Endothelial cell of umbilical vein (primary cell): ENCODE measurements at regions not wholly inside any gene's neighbourhood (a gene's known extent, or its start where the extent isn't known, plus 50 kb on each side); places are given as distances from the start of the nearest gene placed in this dataset.

Experiments
- EZH2 ChIP-seq: IDR thresholded peaks from 2 replicates; pipeline ENCODE4 v1.6.1; 2012; ENCODE audit warnings: borderline replicate concordance, low read depth, mild to moderate bottlenecking, moderate library complexity, low read length, inconsistent platforms; ENCODE audit not compliant: severe bottlenecking
- FOS ChIP-seq: IDR thresholded peaks from 2 replicates; pipeline ENCODE4 v1.6.1; 2011; ENCODE audit warnings: mild to moderate bottlenecking, low read length, moderate library complexity, borderline replicate concordance; ENCODE audit not compliant: insufficient read depth
- GATA2 ChIP-seq: IDR thresholded peaks from 2 replicates; pipeline ENCODE4 v1.7.0; 2011; ENCODE audit warnings: low read depth, mild to moderate bottlenecking, moderate library complexity, mixed read lengths, low read length; ENCODE audit not compliant: insufficient read length, insufficient read depth
- MYC ChIP-seq: IDR thresholded peaks from one replicate; pipeline ENCODE4 v1.6.1; 2011; ENCODE audit warnings: mild to moderate bottlenecking, low read depth, low read length
- POLR2A ChIP-seq: IDR thresholded peaks from 2 replicates; pipeline ENCODE4 v1.6.1; 2012; ENCODE audit warnings: low read depth, mild to moderate bottlenecking, control low read depth, low read length
- POLR2AphosphoS5 ChIP-seq: IDR thresholded peaks from 2 replicates; pipeline ENCODE4 v1.6.1; 2012; ENCODE audit warnings: low read depth, mild to moderate bottlenecking, control low read depth, low read length, moderate library complexity; ENCODE audit not compliant: insufficient read depth
- TF ChIP-seq, protein P1 (sequence below), 2 donors: IDR thresholded peaks; 1 replicate in 1 of 2; 2 replicates in 1 of 2; pipeline ENCODE4 v1.5.1; 2011; ENCODE audit warnings: low read length in 2 of 2, mild to moderate bottlenecking in 2 of 2, moderate library complexity in 2 of 2, control low read depth in 1 of 2, inconsistent platforms in 1 of 2, low read depth in 1 of 2; ENCODE audit not compliant: insufficient read depth in 1 of 2; ENCODE audit errors: extremely low read depth in 1 of 2

DNA sequence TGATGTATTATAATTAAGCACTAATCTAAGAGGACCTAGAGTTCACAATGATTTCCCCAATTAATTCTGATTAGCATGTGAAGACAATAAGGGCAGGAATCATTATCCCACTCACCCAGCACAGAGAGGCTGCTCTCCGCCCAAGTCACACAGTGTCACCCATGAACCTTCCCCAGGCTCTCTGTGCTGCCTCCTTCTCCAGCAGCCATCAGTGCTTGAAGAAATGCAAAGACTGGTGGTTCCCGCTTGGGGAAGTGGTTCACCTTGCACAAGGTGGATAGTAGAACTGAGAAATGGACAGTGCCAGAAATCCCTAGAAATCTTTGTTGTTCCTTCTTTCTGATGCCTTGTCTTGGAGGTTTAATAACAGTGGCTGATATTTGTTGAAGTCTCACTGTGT is 401.3 kb downstream of the QKI start:
- TF ChIP-seq EZH2 (no peak), MYC (no peak), POLR2AphosphoS5 (no peak), POLR2A (no peak), GATA2 (no peak), FOS (no peak)
- TF ChIP-seq, protein P1, sequence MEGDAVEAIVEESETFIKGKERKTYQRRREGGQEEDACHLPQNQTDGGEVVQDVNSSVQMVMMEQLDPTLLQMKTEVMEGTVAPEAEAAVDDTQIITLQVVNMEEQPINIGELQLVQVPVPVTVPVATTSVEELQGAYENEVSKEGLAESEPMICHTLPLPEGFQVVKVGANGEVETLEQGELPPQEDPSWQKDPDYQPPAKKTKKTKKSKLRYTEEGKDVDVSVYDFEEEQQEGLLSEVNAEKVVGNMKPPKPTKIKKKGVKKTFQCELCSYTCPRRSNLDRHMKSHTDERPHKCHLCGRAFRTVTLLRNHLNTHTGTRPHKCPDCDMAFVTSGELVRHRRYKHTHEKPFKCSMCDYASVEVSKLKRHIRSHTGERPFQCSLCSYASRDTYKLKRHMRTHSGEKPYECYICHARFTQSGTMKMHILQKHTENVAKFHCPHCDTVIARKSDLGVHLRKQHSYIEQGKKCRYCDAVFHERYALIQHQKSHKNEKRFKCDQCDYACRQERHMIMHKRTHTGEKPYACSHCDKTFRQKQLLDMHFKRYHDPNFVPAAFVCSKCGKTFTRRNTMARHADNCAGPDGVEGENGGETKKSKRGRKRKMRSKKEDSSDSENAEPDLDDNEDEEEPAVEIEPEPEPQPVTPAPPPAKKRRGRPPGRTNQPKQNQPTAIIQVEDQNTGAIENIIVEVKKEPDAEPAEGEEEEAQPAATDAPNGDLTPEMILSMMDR (IDR thresholded peaks at IDR 0.05; ENCODE audit: extremely low read depth in 1 of 2, insufficient read depth in 1 of 2, low read depth in 1 of 2, low read length in 2 of 2), result no peak
